GM21526 (cell line): ENCODE measurements at regions not wholly inside any gene's neighbourhood (a gene's known extent, or its start where the extent isn't known, plus 50 kb on each side); places are given as distances from the start of the nearest gene placed in this dataset.
"Not testable (repeated sequence)": the region's sequence is repeated elsewhere in the genome, so short reads cannot be mapped to it uniquely, and the experiment has no call there.

Experiments used
- ATAC-seq: cut with Tn5 transposase; IDR thresholded peaks from one replicate; pipeline ENCODE4 v1.9.1; 2021; ENCODE audit warnings: moderate library complexity; ENCODE audit not compliant: unreplicated experiment, low FRiP score

GRCh38 chr9:34796924-34797323 is 87.0 kb upstream of the CCL21 start:
- no peak for ATAC-seq

GRCh38 chr9:34793428-34793827 is 83.5 kb upstream of the CCL21 start:
- ATAC-seq, result no peak

GRCh38 chr9:34783951-34784487 is 74.1 kb upstream of the CCL21 start:
- ATAC-seq, result no peak

- no peak for ATAC-seq
Observed at GRCh38 chr9:34782372-34782771, 72.4 kb upstream of the CCL21 start.

GRCh38 chr9:34777666-34778065 is 67.7 kb upstream of the CCL21 start:
- ATAC-seq, result no peak

- no peak for ATAC-seq
Observed at GRCh38 chr9:34773955-34774354, 64.0 kb upstream of the CCL21 start.

GRCh38 chr9:34773306-34773910 is 63.5 kb upstream of the CCL21 start:
- no peak for ATAC-seq

- no peak for ATAC-seq
Observed at GRCh38 chr9:34771007-34771406, 61.1 kb upstream of the CCL21 start.

GRCh38 chr9:34767087-34767486 is 57.2 kb upstream of the CCL21 start:
- not testable (repeated sequence) for ATAC-seq

- not testable (repeated sequence) for ATAC-seq
Observed at GRCh38 chr9:34760196-34761040, 50.5 kb upstream of the CCL21 start.
